ENCODE measurements at regions not wholly inside any gene's neighbourhood (a gene's known extent, or its start where the extent isn't known, plus 50 kb on each side); places are given as distances from the start of the nearest gene placed in this dataset.

- no peak overlapping the region for H3K4me3 Mint-ChIP-seq (ENCODE audit: unreplicated experiment)
- no peak for DNase-seq (ENCODE audit: low spot score)
- H3K4me1 Mint-ChIP-seq (ENCODE audit: unreplicated experiment): peaks cover 18% of the 10 kb centered on the region
- H3K27ac Mint-ChIP-seq (ENCODE audit: unreplicated experiment): no peak overlapping the region
- TF ChIP-seq CTCF (IDR thresholded peaks at IDR 0.05; ENCODE audit: unreplicated experiment): no peak
- H3K27me3 Mint-ChIP-seq (ENCODE audit: unreplicated experiment): peaks cover 2% of the 10 kb centered on the region
- H3K9me3 Mint-ChIP-seq (ENCODE audit: unreplicated experiment): no peaks in the 10 kb centered on the region
- no peaks in the 10 kb centered on the region for H3K36me3 Mint-ChIP-seq (ENCODE audit: low read depth, unreplicated experiment)
Observed at GRCh38 chr2:207357216-207357615, 172.5 kb upstream of the CREB1 start.

- no peaks in the 10 kb centered on the region for H3K27me3 Mint-ChIP-seq (ENCODE audit: unreplicated experiment)
- H3K4me3 Mint-ChIP-seq (ENCODE audit: unreplicated experiment): no peak overlapping the region
- H3K36me3 Mint-ChIP-seq (ENCODE audit: low read depth, unreplicated experiment): no peaks in the 10 kb centered on the region
- H3K27ac Mint-ChIP-seq (ENCODE audit: unreplicated experiment): no peak overlapping the region
- no peak for DNase-seq (ENCODE audit: low spot score)
- no peaks in the 10 kb centered on the region for H3K9me3 Mint-ChIP-seq (ENCODE audit: unreplicated experiment)
- H3K4me1 Mint-ChIP-seq (ENCODE audit: unreplicated experiment): no peaks in the 10 kb centered on the region
- no peak for TF ChIP-seq CTCF (IDR thresholded peaks at IDR 0.05; ENCODE audit: unreplicated experiment)
Observed at GRCh38 chr2:207362716-207363115, 167.0 kb upstream of the CREB1 start.

- no peaks in the 10 kb centered on the region for H3K36me3 Mint-ChIP-seq (ENCODE audit: low read depth, unreplicated experiment)
- H3K27me3 Mint-ChIP-seq (ENCODE audit: unreplicated experiment): no peaks in the 10 kb centered on the region
- H3K9me3 Mint-ChIP-seq (ENCODE audit: unreplicated experiment): no peaks in the 10 kb centered on the region
- H3K27ac Mint-ChIP-seq (ENCODE audit: unreplicated experiment): no peak overlapping the region
- H3K4me3 Mint-ChIP-seq (ENCODE audit: unreplicated experiment): no peak overlapping the region
- TF ChIP-seq CTCF (IDR thresholded peaks at IDR 0.05; ENCODE audit: unreplicated experiment): no peak
- H3K4me1 Mint-ChIP-seq (ENCODE audit: unreplicated experiment): no peaks in the 10 kb centered on the region
- no peak for DNase-seq (ENCODE audit: low spot score)
Observed at GRCh38 chr2:207363761-207364290, 165.9 kb upstream of the CREB1 start.

GRCh38 chr2:207370646-207371045 is 159.1 kb upstream of the CREB1 start:
- no peaks in the 10 kb centered on the region for H3K4me1 Mint-ChIP-seq (ENCODE audit: unreplicated experiment)

GRCh38 chr2:207371877-207372276 is 157.9 kb upstream of the CREB1 start:
- Mint-ChIP-seq H3K27me3 (ENCODE audit: unreplicated experiment) (no peaks in the 10 kb centered on the region), H3K27ac (ENCODE audit: unreplicated experiment) (no peak overlapping the region), H3K9me3 (ENCODE audit: unreplicated experiment) (no peaks in the 10 kb centered on the region), H3K36me3 (ENCODE audit: low read depth, unreplicated experiment) (no peaks in the 10 kb centered on the region), H3K4me1 (ENCODE audit: unreplicated experiment) (no peaks in the 10 kb centered on the region), H3K4me3 (ENCODE audit: unreplicated experiment) (no peak overlapping the region)
- no peak for DNase-seq (ENCODE audit: low spot score)
- TF ChIP-seq CTCF (IDR thresholded peaks at IDR 0.05; ENCODE audit: unreplicated experiment): no peak

More at GRCh38 chr2:207370646-207371045, 159.1 kb upstream of the CREB1 start:
- no peaks in the 10 kb centered on the region for H3K36me3 Mint-ChIP-seq (ENCODE audit: low read depth, unreplicated experiment)
- no peaks in the 10 kb centered on the region for H3K9me3 Mint-ChIP-seq (ENCODE audit: unreplicated experiment)
- H3K27me3 Mint-ChIP-seq (ENCODE audit: unreplicated experiment): no peaks in the 10 kb centered on the region
- TF ChIP-seq CTCF (IDR thresholded peaks at IDR 0.05; ENCODE audit: unreplicated experiment): no peak
- no peak overlapping the region for H3K27ac Mint-ChIP-seq (ENCODE audit: unreplicated experiment)
- H3K4me3 Mint-ChIP-seq (ENCODE audit: unreplicated experiment): no peak overlapping the region
- DNase-seq (ENCODE audit: low spot score): no peak
